ENCODE measurements at regions not wholly inside any gene's neighbourhood (a gene's known extent, or its start where the extent isn't known, plus 50 kb on each side); places are given as distances from the start of the nearest gene placed in this dataset.

GRCh38 chr16:8108991-8109509 is 481.3 kb downstream of the TMEM114 start:
- TF ChIP-seq POU5F1 (IDR thresholded peaks at IDR 0.05; ENCODE audit: low read depth, low read length): no peak
- TF ChIP-seq MAFK (IDR thresholded peaks at IDR 0.05; ENCODE audit: low read depth, low read length): no peak
- TF ChIP-seq CTCF (IDR thresholded peaks at IDR 0.05; ENCODE audit: control extremely low read depth in 1 of 3, insufficient read depth in 1 of 3, low read depth in 1 of 3, low read length in 3 of 3): no peak
